ENCODE measurements at regions not wholly inside any gene's neighbourhood (a gene's known extent, or its start where the extent isn't known, plus 50 kb on each side); places are given as distances from the start of the nearest gene placed in this dataset.

DNA sequence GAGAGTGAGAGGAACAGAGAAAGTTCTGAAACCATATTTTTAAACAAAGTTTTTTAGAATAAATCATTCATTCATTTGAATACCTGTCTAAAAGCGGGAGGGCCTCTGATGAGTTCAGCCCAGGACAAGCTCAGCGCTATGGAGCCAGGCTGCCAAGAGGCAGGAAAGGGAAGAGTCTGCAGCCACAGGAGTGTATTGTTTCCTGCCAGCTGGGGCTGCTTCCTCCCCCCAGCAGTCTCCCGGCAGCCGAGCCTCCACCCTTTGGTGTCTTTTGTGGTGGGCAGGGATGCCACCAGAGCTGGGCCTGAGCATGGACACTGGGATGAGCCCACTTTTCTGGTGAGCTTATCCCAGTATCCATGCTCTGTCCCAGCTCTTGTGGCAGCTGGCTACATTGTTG lies 199.5 kb upstream of the TPRG1 start:
- TF ChIP-seq, protein P1, sequence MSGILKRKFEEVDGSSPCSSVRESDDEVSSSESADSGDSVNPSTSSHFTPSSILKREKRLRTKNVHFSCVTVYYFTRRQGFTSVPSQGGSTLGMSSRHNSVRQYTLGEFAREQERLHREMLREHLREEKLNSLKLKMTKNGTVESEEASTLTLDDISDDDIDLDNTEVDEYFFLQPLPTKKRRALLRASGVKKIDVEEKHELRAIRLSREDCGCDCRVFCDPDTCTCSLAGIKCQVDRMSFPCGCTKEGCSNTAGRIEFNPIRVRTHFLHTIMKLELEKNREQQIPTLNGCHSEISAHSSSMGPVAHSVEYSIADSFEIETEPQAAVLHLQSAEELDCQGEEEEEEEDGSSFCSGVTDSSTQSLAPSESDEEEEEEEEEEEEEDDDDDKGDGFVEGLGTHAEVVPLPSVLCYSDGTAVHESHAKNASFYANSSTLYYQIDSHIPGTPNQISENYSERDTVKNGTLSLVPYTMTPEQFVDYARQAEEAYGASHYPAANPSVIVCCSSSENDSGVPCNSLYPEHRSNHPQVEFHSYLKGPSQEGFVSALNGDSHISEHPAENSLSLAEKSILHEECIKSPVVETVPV (CRISPR knock-in tag; IDR thresholded peaks at IDR 0.05): no peak
- TF ChIP-seq SNAI2 (CRISPR knock-in tag; IDR thresholded peaks at IDR 0.05) (no peak), TCF4 (CRISPR knock-in tag; IDR thresholded peaks at IDR 0.05; ENCODE audit: borderline replicate concordance) (no peak), PATZ1 (CRISPR knock-in tag; IDR thresholded peaks at IDR 0.05; ENCODE audit: borderline replicate concordance) (no peak), ZNF70 (CRISPR knock-in tag; IDR thresholded peaks at IDR 0.05) (no peak), GLIS3 (CRISPR knock-in tag; IDR thresholded peaks at IDR 0.05) (no peak), OSR1 (CRISPR knock-in tag; IDR thresholded peaks at IDR 0.05) (no peak), ISL1 (CRISPR knock-in tag; IDR thresholded peaks at IDR 0.05) (no peak), PPARA (CRISPR knock-in tag; IDR thresholded peaks at IDR 0.05; ENCODE audit: borderline replicate concordance) (no peak)
- no peak for ATAC-seq

- ATAC-seq: peak; percentile 81
- TF ChIP-seq GLIS3 (CRISPR knock-in tag; IDR thresholded peaks at IDR 0.05) (no peak), ZNF565 (CRISPR knock-in tag; conservative IDR thresholded peaks at IDR 0.05; ENCODE audit: low read depth) (no peak), RARB (CRISPR knock-in tag; IDR thresholded peaks at IDR 0.05) (no peak), TCF4 (CRISPR knock-in tag; IDR thresholded peaks at IDR 0.05; ENCODE audit: borderline replicate concordance) (no peak), PPARA (CRISPR knock-in tag; IDR thresholded peaks at IDR 0.05; ENCODE audit: borderline replicate concordance) (no peak), TOX (CRISPR knock-in tag; IDR thresholded peaks at IDR 0.05; ENCODE audit: borderline replicate concordance) (no peak), ZFP30 (CRISPR knock-in tag; IDR thresholded peaks at IDR 0.05) (no peak), ZC3H10 (CRISPR knock-in tag; IDR thresholded peaks at IDR 0.05) (no peak), PATZ1 (CRISPR knock-in tag; IDR thresholded peaks at IDR 0.05; ENCODE audit: borderline replicate concordance) (no peak)
- TF ChIP-seq, protein P2, sequence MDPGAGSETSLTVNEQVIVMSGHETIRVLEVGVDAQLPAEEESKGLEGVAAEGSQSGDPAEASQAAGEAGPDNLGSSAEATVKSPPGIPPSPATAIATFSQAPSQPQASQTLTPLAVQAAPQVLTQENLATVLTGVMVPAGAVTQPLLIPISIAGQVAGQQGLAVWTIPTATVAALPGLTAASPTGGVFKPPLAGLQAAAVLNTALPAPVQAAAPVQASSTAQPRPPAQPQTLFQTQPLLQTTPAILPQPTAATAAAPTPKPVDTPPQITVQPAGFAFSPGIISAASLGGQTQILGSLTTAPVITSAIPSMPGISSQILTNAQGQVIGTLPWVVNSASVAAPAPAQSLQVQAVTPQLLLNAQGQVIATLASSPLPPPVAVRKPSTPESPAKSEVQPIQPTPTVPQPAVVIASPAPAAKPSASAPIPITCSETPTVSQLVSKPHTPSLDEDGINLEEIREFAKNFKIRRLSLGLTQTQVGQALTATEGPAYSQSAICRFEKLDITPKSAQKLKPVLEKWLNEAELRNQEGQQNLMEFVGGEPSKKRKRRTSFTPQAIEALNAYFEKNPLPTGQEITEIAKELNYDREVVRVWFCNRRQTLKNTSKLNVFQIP (CRISPR knock-in tag; IDR thresholded peaks at IDR 0.05; ENCODE audit: borderline replicate concordance, low read depth): no peak
Measured at GRCh38 chr3:188974856-188975599, 196.7 kb upstream of the TPRG1 start.

- no peak for TF ChIP-seq TOX (CRISPR knock-in tag; IDR thresholded peaks at IDR 0.05; ENCODE audit: borderline replicate concordance)
- no peak for TF ChIP-seq RARB (CRISPR knock-in tag; IDR thresholded peaks at IDR 0.05)
- no peak for TF ChIP-seq GLIS3 (CRISPR knock-in tag; IDR thresholded peaks at IDR 0.05)
- no peak for TF ChIP-seq TCF4 (CRISPR knock-in tag; IDR thresholded peaks at IDR 0.05; ENCODE audit: borderline replicate concordance)
- TF ChIP-seq, protein P3, sequence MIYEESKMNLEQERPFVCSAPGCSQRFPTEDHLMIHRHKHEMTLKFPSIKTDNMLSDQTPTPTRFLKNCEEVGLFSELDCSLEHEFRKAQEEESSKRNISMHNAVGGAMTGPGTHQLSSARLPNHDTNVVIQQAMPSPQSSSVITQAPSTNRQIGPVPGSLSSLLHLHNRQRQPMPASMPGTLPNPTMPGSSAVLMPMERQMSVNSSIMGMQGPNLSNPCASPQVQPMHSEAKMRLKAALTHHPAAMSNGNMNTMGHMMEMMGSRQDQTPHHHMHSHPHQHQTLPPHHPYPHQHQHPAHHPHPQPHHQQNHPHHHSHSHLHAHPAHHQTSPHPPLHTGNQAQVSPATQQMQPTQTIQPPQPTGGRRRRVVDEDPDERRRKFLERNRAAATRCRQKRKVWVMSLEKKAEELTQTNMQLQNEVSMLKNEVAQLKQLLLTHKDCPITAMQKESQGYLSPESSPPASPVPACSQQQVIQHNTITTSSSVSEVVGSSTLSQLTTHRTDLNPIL (CRISPR knock-in tag; IDR thresholded peaks at IDR 0.05; ENCODE audit: low read depth): no peak
- TF ChIP-seq PATZ1 (CRISPR knock-in tag; IDR thresholded peaks at IDR 0.05; ENCODE audit: borderline replicate concordance): no peak
- no peak for TF ChIP-seq ZNF565 (CRISPR knock-in tag; conservative IDR thresholded peaks at IDR 0.05; ENCODE audit: low read depth)
- TF ChIP-seq, protein P4, sequence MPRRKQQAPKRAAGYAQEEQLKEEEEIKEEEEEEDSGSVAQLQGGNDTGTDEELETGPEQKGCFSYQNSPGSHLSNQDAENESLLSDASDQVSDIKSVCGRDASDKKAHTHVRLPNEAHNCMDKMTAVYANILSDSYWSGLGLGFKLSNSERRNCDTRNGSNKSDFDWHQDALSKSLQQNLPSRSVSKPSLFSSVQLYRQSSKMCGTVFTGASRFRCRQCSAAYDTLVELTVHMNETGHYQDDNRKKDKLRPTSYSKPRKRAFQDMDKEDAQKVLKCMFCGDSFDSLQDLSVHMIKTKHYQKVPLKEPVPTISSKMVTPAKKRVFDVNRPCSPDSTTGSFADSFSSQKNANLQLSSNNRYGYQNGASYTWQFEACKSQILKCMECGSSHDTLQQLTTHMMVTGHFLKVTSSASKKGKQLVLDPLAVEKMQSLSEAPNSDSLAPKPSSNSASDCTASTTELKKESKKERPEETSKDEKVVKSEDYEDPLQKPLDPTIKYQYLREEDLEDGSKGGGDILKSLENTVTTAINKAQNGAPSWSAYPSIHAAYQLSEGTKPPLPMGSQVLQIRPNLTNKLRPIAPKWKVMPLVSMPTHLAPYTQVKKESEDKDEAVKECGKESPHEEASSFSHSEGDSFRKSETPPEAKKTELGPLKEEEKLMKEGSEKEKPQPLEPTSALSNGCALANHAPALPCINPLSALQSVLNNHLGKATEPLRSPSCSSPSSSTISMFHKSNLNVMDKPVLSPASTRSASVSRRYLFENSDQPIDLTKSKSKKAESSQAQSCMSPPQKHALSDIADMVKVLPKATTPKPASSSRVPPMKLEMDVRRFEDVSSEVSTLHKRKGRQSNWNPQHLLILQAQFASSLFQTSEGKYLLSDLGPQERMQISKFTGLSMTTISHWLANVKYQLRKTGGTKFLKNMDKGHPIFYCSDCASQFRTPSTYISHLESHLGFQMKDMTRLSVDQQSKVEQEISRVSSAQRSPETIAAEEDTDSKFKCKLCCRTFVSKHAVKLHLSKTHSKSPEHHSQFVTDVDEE (CRISPR knock-in tag; IDR thresholded peaks at IDR 0.05): no peak
- TF ChIP-seq CSDC2 (CRISPR knock-in tag; IDR thresholded peaks at IDR 0.05): no peak
- TF ChIP-seq ZNF70 (CRISPR knock-in tag; IDR thresholded peaks at IDR 0.05): no peak
- TF ChIP-seq ESRRG (CRISPR knock-in tag; IDR thresholded peaks at IDR 0.05): no peak
- TF ChIP-seq ZFP30 (CRISPR knock-in tag; IDR thresholded peaks at IDR 0.05): no peak
- TF ChIP-seq ZC3H10 (CRISPR knock-in tag; IDR thresholded peaks at IDR 0.05): no peak
- no peak for TF ChIP-seq ARNTL (CRISPR knock-in tag; IDR thresholded peaks at IDR 0.05; ENCODE audit: borderline replicate concordance, low read depth)
- no peak for TF ChIP-seq OSR1 (CRISPR knock-in tag; IDR thresholded peaks at IDR 0.05)
- peak; percentile 9 for ATAC-seq
Measured at GRCh38 chr3:188975600-188976314, 196.0 kb upstream of the TPRG1 start.
